GM13976 (cell line): ENCODE measurements at regions not wholly inside any gene's neighbourhood (a gene's known extent, or its start where the extent isn't known, plus 50 kb on each side); places are given as distances from the start of the nearest gene placed in this dataset.
"Not testable (repeated sequence)": the region's sequence is repeated elsewhere in the genome, so short reads cannot be mapped to it uniquely, and the experiment has no call there.

Experiments
- DNase-seq: peaks from one replicate; pipeline ENCODE4 v3.0.0; 2012; ENCODE audit warnings: low spot score
- CTCF ChIP-seq: IDR thresholded peaks from 2 replicates; pipeline ENCODE4 v1.5.1; 2012; ENCODE audit warnings: borderline replicate concordance, mild to moderate bottlenecking; ENCODE audit not compliant: insufficient read depth; ENCODE audit errors: extremely low read depth, missing control alignments, control extremely low read depth
- in situ Hi-C: fragments of 300-500 bp; cut with MboI; formaldehyde crosslinking; loops from one replicate; pipeline ENCODE4 v1.12.0; 2022; ENCODE audit warnings: low sequenced_read_pairs, mixed read lengths, inconsistent platforms; ENCODE audit not compliant: unreplicated experiment

- TF ChIP-seq CTCF: no peak
- in situ Hi-C loops: no loop called here
- DNase-seq: no peak
These were observed 132.1 kb downstream of the BLID start for GRCh38 chr11:121983901-121984300.

- in situ Hi-C loops, DNase-seq: not testable (repeated sequence)
These were observed 138.1 kb downstream of the BLID start for GRCh38 chr11:121977914-121978313.

GRCh38 chr11:121968638-121969037, 147.4 kb downstream of the BLID start:
- in situ Hi-C loops: no loop called here
- DNase-seq: no peak
- no peak for TF ChIP-seq CTCF

GRCh38 chr11:121967131-121967704, 148.8 kb downstream of the BLID start:
- DNase-seq: no peak
- in situ Hi-C loops: no loop called here
- TF ChIP-seq CTCF: no peak

GRCh38 chr11:121965330-121965729, 150.7 kb downstream of the BLID start:
- in situ Hi-C loops: no loop called here
- DNase-seq: no peak
- no peak for TF ChIP-seq CTCF

- no peak for DNase-seq
- in situ Hi-C loops: no loop called here
- no peak for TF ChIP-seq CTCF
These were observed 151.4 kb downstream of the BLID start for GRCh38 chr11:121964591-121964990.

GRCh38 chr11:121963846-121964245, 152.2 kb downstream of the BLID start:
- in situ Hi-C loops, DNase-seq: not testable (repeated sequence)

GRCh38 chr11:121961321-121961801, 154.7 kb downstream of the BLID start:
- DNase-seq: no peak
- TF ChIP-seq CTCF: no peak

More at GRCh38 chr11:121961321-121961801, 154.7 kb downstream of the BLID start:
- in situ Hi-C loops: no loop called here
